Hindlimb muscle (tissue), 1 donor: ENCODE measurements at regions not wholly inside any gene's neighbourhood (a gene's known extent, or its start where the extent isn't known, plus 50 kb on each side); places are given as distances from the start of the nearest gene placed in this dataset.
A peak's percentile ranks its signal among the peaks of the same experiment; 100 is the strongest.

Experiments used
- DNase-seq: peaks from one replicate; pipeline ENCODE4 v3.0.0-alpha.2; 2013

DNA sequence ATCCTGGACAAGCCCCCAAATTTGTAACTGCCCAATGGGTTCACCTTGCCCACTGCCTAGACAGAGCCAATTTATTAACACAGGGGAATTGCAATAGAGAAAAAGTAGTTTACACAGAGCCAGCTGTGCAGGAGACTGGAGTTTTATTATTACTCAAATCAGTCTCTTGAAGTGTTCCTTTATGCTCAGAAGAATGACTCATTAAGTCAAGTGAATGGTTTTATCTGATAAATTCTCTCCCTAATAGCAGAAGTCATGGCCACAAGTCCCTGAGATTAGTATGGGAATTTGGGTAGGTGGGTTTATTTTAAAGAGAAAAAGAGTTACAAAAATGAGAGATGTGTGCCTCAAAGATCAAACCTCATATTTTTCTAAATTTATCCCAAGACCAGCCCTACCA lies 122.8 kb upstream of the NUDT4 start:
- DNase-seq, result no peak

DNA sequence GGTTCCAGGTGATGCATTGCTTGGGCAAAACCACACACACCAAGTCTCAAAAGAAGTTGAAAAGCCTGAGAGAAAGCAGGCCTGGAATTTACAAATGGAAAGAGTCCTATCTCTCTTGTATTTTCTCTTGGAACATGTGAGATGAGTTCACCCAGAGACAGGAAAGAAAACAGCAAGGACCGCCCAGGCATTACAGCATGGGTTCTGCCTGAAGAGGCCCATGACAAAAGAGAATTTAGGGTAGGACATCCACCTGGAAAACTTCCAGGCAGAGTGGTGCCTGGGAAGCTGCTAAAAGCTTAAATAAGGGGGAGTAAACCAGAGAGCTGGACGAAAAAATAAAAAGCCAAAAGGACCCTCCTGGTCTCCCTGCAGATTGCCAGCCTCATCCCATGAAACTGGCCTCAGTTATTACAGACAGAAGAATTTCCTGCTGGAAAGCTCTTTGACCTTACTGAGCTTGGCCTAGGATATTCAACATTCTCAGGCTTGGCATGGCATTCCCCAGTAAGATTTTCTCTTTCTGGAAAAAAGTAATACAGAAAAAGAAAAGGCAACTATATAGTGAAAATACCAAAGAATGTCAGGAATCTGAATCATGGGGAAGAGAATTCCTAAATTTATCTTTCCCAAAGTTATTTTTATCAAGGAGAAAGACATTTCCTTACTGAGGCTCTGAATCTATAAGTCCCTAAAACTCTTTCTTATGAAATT lies 121.3 kb upstream of the NUDT4 start:
- no peak for DNase-seq

DNA sequence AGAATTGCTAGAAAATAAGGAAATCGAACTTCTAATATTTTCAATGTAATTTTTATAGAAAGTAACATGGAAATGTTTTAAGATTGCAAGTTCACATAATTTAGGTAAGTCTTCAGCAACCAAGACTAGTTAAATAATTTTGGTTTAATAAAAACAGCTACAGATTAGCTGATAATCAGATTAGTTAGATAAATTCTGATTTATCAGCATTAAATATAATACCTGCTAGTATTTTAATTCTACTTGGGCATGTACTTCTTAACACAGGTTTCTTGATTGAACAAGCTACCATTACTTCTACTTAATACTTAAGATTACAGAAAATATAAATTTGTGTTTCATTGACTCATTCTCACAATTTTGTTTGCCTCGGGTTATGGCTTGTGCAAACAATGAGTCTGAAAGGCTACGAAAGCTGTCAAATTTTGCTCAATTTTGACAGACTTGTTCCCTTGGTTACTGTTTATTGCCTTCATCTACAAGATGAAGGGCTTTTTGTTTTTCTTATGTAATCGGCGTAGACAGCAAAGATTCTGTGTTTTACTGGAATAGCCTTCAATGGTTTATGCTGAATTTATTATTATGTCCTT lies 116.1 kb upstream of the NUDT4 start:
- DNase-seq, result no peak

DNA sequence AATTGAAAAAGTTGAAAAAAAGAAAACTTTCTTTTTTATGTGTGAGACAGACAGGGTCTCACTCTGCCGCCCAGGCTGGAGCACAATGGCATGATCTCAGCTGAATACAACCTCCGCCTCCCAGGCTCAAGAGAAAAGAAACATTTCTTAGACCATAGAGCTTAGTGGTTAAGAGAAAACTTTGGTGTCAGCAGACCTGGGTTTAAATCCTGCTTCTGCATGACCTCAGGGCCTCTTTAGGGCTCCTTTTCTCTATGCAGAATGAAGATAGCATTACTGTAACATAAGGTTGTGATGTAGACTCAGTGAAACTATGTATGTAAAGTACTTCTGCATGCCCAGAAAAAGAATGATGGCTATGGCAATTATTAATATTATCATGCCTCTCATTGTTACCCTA lies 104.7 kb upstream of the NUDT4 start:
- DNase-seq, result no peak

DNA sequence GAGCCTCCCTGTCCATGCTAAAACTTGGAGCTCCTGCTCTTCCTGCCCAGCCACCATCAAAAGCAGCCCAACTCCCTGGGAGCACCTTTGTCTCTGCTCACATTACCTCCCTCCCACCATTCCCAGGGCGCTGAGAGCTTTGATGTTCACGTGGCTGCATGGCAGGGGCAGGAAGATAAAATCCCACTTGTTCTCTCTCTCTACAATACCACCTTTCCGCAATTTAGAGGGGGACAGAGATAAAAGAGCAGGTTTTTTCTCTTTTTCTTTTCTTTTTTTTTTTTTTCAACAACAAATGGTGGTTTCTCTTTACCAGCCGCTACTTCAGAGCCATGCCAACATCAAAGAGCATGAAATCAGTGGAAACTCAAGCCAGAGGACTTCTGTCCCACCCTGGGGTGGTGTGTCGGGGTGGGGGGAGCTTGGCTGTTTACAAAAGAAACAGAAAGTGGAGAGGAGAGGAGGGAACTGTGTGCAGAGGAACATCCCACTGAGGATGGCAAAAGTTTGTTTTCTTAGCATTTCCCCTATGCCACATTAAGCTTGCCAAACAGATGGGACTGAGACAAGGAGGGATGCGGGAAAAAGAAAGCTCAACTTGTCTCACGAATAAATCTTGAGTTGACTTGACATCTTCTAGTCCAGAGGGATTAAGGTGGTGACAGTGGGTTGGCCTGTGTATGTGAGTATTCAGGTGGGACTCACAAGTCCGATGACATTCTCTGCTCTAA lies 103.7 kb upstream of the NUDT4 start:
- no peak for DNase-seq

DNA sequence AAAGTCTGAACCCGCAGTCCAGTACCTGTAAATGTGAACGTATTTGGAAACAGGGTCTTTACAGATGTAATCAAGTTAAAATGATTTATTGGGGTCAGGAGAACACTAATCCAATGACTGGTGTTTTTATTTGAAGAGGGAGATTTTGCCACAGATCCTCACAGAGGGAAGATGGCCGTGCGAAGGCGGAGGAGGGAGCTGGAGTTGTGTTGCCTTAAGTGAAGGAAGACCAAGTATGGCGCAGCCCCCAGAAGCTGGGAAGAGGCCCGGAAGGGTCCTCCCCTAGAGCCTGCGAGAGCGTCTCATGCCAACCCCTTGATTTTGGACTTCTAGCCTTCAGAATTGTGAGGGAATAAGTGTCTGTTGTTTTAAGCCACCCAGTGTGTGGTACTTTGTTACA lies 102.8 kb upstream of the NUDT4 start:
- no peak for DNase-seq

DNA sequence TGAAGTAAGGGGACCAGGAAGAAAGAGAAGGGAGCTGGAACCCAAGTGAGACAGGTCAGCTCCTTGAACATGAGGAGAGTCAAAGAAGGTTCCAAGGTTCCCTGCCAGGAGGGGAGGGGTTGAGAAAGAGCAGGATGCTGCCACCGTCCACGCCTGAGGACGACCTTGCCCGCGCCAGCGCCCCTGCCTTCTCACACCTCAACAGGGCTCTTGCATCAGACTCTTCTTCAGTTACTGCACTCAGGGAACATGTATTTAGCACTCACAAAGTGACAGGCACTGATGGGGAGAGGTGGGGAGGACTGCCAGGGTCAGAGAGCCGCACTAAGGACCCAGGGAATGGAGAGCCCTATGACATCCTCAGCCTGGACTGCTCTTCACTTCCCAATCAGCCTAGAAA lies 102.1 kb upstream of the NUDT4 start:
- no peak for DNase-seq

DNA sequence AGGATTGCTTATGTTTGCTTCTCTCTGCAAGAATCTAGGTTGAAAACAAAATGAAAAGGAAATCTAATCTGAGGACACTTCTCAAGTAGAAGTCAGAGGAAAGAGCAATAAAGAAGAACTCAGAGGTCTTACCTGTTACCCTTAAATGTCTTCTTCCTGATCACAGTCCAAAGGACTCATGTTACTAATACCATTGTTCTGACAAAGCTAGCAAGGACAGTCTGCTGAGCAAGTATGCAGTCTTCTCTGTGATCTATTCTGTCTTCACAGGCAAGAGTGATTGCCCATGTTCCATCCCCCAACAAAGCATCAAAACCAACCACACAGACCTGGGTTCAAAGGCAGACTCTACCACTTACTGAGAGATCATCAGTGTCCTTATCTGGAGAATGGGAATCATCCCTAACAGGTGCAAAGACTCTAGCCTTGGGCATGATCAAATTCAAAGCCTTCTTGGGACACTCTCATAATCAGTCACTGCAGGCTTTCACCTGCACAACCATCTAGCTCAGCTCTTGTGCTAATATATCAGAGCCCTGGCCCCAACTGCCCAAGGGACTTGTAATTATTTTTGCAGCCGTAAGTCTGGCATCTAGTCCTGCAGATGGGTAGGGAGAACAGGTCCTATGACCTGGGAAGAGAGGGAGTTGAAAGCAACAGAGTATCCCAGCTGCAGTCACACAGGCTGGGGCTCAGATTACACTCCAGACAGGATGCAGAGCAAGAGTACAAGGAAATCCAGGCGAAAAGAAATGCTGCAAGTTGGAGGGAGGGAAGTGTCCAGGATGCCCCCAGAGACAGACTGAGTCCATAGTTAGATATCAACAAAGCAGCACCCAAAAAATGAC lies 97.9 kb upstream of the NUDT4 start:
- DNase-seq, result no peak

DNA sequence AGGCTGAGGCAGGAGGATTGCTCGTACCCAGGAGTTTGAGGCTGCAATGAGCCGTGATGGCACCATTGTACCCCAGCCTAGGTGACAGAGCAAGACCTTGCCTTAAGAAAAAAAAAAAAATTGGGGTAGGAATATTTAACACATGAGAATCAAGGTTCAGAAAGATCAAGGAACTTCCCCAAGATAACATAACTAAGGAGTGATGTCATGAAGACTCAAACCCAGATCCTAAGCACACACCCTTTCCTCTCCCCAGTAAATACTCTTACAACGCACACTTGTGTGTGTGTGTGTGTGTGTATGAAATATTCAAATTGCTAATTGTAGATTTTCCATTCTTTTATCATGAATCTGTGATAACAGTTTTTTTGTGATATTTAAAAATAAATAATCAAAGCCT lies 90.6 kb upstream of the NUDT4 start:
- no peak for DNase-seq

DNA sequence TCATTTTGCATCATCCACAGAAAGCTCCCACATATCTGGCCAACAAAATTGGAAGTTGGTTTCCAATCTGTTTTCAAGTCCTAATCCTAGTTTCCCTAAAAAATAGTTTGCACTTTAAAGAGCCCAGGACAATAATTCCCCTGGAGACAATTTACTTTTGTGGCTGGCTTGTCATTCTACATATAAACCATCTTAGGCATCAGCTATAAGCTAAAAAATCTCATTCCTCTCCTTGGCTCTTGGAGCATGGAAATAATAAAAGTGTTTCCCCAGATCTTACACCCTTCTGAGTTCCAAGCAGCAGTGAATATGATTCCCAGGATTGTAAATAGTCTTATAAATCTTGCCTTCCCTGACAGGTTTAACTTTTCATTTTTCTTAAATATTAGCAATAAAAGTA lies 89.1 kb upstream of the NUDT4 start:
- peak; percentile 63 for DNase-seq

DNA sequence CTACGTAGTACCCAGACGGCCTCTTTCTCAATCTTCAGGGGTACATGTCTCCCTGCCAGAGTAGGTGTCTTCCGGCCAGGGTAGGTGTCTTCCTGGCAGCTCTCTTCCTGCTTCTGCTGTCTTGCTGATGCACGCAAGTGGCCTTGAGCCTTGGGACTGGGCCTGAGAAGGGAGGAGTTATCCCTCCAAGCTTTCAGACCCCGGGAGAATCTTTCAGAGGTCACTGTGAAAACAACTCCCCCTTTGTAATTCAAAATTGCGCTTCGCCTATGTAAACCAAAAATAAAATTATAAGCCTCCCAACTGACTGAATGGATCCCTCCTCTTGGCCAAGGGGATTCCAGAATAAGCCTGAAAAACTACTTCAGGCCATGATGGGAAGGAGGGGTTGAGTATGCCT lies 87.3 kb upstream of the NUDT4 start:
- no peak for DNase-seq

DNA sequence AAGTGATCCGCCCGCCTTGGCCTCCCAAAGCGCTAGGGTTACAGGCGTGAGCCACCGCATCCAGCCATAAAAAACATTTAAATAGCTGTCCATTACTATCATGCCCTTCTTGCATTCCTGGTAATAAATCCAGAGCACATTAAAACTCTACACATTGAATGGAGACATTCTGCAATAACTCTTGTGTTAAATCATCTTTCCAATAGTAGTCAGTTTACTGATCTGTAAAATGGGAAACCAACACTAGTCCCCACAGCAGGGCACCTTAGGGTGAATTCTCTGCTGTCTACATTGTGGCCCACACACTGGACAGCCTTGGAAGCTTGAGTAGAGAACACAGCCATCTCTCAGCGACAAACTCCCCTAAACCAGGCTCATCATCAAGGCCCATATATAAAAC lies 85.5 kb upstream of the NUDT4 start:
- DNase-seq, result no peak

DNA sequence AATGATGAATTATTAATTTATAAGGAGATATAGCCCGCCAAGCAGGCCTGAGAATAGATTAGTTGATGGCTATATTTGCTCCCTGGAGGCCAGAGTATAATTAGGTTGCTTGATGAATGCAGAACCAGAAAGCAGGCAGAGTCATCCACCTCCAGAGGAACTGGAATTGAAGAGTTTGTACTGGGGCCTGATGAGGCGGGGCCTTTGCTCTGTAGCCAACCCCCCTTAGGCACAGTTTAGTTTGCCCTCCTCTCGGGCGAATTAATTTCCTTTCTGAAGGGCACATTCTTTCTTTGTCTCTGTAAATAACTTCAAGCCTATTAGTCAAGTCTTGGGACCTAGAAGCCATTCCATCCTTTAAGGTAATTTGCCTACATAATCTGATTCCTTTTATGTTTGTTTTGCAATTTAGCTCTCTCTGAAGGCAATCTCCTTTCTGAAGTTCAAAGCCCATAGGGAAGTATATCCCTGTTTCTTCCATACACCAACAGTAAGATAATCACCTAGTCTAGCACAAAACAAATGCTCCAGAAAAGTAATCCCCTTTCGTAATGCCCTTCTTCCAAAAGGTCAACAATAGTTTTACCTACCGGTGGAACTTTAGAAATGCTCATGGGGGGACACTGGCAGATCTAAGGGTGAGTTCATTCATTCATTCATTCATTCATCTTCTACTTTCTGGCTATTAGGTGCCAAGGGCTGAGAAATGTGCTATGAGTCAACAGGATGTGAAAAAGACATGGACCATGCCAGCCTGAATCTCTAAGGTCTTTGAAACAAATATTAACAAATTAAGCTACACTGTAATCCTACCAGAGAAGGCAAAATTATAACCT lies 84.8 kb upstream of the NUDT4 start:
- DNase-seq, result no peak

DNA sequence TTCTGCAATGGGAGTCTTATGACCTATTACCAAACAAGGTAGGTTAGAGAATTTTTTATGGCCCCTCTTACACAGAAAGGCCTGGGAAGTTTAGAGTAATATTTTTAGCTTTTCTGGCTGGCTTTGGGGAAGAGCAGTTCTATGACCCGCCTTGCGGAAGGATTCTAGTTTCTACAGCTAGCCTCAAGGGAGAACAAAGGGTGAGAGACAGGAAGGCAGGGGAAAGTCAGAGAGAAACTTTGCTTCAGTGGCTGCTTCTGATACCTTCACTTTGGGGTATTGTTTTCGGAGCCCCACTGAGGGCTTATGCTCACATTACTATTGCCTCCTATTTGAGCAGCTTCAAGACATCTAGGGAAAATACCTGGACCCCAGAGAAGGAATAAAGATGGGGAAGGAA lies 80.7 kb upstream of the NUDT4 start:
- DNase-seq, result no peak

DNA sequence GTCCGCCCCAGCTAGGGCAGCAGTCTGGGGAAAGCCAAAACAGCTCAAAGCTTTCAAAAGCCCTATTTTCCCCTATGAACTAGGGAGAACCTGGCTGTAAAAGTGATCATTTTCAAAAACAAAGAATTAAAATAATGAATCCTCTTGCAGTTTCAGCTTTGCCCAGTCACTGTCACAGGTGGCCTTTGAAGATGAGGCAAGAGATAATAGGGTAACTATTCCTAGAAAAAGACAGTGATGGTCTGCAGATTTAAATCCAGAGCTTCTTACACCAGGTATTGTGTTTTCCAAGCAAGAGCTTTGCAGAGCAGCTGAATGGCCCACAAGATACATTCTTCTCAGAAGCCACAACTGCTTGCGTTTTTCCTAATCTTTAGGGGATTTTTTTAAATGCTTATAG lies 80.2 kb upstream of the NUDT4 start:
- no peak for DNase-seq

DNA sequence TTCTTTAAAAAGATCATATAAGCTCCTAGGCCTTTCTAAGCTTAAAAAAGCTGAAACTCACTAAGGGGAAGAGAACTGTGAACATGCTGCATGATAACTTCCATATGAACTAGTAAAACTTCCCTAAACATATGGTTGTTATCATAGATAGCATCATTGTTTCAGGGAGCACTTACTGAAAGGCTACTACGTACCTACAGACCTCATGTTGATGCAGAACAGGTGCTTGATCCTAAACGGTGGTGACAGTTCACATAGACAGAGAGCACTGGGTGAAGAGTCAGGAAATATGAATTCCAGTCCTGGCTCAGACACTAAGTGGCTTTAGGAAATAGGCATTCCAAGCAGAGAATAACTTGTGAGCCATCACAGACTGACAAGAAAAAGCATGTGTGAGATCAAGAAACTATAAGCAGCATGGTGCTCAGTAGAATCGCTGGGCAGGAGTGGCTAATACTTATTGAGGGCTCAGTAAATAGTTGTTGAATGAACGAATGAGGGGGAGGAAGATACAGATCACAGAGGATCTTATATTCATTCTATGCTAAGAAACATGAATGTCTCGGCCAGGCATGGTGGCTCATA lies 78.4 kb upstream of the NUDT4 start:
- no peak for DNase-seq

DNA sequence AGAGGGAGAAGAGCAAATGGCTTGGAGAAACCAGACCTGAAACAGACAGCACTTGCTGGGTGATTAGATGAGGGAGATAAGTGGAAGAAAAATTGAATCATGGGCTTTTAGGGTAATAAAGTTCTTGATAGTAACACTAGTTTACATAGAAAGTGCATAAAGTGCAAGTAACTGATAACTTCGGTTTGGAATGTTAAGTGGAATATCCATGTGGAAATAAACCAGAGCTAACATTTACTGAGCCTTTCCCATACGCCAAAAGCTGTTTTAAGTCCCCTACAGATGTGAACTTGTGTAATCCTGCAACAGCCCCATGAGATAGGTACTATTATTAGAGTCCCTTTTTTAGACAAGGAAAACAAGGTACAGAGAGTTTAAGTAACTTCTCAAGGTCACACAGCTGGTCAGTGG lies 77.1 kb upstream of the NUDT4 start:
- peak; percentile 11 for DNase-seq

DNA sequence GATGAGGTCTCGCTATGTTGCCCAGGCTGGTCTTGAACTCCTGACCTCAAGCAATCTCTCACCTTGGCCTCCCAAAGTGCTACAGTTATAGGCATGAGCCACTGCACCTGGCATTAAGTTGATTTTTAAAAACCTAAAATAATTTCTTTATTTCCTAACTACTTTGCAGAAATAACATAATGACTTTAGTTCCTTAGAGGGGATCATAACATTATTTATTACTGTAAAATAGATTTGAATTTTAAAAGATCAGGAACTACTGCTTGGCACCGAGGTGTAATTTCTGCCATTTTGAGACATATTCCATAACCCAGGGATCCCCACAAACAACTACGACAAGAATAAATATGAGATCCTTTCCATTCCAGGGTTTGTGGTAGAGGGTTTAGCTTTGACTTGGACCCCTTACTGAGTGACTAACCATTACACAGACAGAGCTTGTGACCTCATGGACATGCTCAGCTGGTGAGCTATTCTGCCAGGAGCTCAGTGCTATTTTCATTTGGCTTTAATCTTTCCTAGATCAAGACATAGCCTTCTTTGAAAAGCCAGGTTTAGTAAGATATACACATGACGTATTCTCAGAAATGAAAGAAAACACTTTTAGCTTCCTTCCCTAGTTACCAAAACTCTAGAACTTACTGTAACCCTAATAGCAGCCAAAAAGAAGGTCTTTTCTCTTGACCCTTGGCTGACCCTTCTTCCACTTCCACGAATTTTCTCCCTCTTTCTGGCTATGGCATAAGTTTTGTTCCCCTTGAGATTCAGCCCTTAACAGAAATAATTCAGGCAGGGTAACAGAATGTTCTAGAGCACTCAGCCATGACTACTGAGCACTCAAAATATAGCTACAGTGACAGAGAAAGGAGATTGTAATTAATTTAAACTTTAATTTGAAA lies 75.1 kb upstream of the NUDT4 start:
- peak; percentile 25 for DNase-seq

DNA sequence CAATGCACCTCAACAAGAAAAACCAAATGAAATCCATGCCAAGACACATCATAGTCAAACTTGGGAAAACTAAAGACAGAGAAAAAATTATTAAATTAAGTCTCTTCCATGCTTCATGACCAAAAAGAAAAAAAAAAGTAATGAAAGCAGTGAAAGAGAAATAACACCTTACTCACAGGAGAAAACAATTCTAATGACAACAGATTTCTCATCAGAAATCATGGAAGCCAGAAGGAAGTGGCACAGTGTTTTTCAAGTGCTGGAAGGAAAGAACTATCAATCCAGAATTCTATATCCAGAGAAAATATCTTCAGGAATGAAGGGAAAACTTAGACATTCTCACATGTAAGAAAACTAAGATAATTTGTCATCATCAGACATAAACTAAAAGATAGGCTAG lies 71.1 kb upstream of the NUDT4 start:
- DNase-seq, result no peak

DNA sequence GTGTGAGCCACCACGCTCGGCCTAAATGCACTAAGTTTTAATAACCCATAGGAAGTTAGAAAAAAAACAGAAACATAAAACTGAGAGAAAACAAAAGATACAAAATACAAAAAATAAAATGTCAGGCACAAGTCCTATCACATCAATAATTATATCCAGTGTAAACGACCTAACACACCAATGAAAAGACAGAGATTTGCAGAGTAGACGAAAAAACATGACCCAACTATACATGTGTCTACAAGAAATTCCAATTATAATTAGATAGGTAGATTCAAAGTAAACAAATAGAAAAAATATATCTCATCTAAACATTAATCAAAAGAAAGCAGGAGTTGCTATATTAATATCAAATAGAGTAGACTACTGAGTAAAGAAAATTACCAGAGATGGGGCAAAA lies 69.4 kb upstream of the NUDT4 start:
- DNase-seq, result no peak

DNA sequence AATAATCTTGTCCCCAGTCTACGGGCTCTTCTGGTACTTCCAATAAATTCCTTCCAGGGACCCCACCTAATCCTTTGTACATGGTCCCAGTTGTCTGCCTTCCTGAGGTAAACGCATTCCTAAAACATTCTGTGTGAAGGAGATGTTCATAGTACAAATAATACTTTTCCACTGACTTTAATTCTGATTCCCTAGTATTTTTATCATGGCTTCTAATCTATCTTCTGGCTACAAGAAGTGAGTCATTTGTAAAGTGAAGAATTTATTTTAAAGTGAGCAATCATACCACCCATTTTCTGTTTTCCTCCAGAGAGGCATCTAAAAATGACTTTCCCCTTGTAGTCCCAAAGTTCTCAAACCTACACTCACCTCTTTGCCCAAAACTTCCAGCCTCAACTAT lies 65.9 kb upstream of the NUDT4 start:
- no peak for DNase-seq
